ENCODE measurements at regions not wholly inside any gene's neighbourhood (a gene's known extent, or its start where the extent isn't known, plus 50 kb on each side); places are given as distances from the start of the nearest gene placed in this dataset.

DNA sequence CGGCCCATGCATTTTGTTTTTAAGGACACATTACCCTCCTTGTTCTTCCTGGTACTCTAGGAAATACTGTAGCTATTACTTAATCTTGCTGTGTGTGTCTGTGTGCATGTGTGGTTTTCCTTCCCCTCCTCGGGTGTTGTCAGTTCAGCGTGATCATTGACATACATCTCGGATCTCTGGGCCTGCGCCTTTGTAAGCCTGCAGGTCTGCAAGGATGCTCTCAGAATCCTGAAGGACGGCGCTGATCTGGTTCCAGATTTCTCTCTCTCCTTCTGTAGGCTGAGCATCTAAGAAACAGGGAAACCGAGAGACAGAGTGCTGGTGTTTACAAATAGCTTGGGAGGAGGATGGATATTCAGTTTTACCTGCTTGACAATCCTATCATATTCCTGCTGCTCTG lies 100.2 kb downstream of the CYRIA start:
- no peak for DNase-seq (ENCODE audit: low read depth)

- no peak for DNase-seq (ENCODE audit: low read depth)
Measured at GRCh38 chr2:16561676-16562075, 104.0 kb downstream of the CYRIA start.

GRCh38 chr2:16561251-16561650 lies 104.4 kb downstream of the CYRIA start:
- DNase-seq (ENCODE audit: low read depth), result no peak

- DNase-seq (ENCODE audit: low read depth), result no peak
Measured at GRCh38 chr2:16559278-16560067, 106.2 kb downstream of the CYRIA start.

DNA sequence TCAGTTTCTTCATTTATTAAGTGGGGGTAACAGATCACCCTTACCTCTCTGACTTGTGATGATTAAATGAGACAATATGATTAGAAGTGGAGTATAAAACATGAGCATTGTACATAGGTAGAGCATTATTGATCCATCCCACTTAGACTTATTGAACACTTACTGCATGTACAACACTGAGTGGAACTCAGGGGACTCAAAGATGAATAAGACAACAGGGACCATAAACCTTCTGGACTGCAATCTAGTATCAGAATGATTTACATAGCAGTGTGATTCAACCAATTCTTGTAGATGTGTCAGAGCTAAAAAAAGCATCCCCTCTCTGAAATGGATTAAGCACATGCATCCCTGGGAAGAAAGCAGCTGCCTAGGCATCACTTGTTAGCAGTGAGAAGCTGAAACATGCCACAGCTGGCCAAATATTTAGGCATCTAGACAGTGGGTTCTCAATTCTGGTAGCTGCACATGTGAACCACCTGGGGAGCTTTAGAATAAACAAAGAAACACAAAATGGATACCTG lies 111.5 kb downstream of the CYRIA start:
- no peak for DNase-seq (ENCODE audit: low read depth)

GRCh38 chr2:16553226-16553625 lies 112.4 kb downstream of the CYRIA start:
- peak; percentile 20 for DNase-seq (ENCODE audit: low read depth)

- DNase-seq (ENCODE audit: low read depth), result no peak
Measured at GRCh38 chr2:16552202-16552601, 113.4 kb downstream of the CYRIA start.

- no peak for DNase-seq (ENCODE audit: low read depth)
Measured at GRCh38 chr2:16548036-16548435, 117.6 kb downstream of the CYRIA start.

- peak; percentile 36 for DNase-seq (ENCODE audit: low read depth)
Measured at GRCh38 chr2:16546128-16546754, 119.4 kb downstream of the CYRIA start.

DNA sequence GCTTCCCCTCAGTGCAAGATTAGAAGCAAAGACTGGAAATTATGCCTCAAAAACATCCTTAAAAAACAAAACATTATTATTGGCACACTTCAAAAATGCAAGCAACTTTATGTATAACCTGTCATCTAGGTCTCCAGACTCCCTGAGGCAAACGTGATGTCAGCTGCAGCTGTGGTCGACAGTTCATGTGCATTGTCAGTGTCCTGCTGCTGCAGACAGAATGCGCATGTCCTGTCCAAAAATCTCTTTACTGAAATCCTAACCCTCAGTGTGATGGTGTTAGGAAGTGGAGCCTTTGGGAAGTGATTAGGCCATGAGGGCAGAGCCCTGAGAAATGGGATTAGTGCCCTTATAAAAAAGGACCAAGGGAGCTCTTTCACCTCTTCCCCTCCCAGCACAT lies 126.9 kb downstream of the CYRIA start:
- DNase-seq (ENCODE audit: low read depth), result no peak

DNA sequence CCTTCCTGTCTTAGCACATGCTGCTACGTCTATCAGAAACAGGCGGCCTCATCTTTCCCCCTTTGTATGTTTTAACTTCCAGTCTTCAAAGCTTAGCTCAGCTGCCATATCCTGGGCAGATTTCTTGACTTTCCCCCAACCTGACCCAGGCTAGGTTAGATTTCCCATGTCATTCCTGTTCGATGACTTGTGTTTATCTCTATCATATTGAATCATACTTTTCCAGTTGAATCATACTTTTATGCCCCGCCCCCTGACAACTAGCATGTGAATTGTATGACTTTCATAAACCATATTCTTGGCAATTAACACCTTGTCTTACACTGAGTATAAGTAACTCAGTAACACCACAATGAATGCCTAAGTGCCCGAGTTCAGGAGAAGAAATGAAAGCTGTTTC lies 128.3 kb downstream of the CYRIA start:
- DNase-seq (ENCODE audit: low read depth), result peak; percentile 65

DNA sequence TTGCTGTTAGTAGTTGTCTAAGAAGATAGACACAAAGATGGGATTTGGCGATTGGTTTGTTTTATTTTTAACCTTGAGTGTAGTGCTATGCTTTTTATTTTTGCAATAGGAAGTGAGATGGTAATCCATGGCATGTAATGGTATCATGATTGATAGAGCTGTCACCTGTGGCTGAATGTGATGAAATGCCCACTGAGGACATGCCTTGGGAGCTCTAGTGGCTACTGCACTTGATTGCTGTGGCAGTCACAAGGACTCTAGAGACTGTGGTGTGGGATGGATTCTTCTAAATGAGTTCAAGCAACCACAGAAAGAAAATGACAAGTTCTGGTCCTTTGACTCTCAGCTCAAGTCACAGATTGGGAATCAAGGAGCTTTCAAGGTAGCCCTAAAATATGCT lies 139.4 kb downstream of the CYRIA start:
- DNase-seq (ENCODE audit: low read depth), result no peak

GRCh38 chr2:16525265-16525887 lies 140.3 kb downstream of the CYRIA start:
- DNase-seq (ENCODE audit: low read depth), result peak; percentile 55

DNA sequence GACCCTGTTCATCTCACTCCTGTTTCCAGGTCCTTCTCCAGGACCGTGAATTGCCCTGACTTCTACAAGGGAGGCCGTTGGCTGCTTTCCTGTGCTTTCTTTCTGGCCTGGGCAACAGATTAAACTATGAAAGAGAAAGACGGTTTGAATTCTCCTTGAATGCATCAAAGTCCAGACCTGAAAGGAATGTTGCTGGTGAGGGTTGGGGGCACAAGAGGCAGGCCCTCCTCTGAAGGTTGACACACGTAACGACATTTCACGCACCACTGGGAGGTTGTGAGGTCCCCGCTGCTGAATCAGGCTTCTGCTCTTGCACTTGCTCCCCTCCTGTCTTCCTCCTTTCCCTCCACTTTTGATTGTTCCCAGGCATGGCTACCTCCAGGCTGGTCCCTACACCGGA lies 141.9 kb downstream of the CYRIA start:
- no peak for DNase-seq (ENCODE audit: low read depth)

GRCh38 chr2:16522031-16522831 lies 143.4 kb downstream of the CYRIA start:
- DNase-seq (ENCODE audit: low read depth), result no peak

DNA sequence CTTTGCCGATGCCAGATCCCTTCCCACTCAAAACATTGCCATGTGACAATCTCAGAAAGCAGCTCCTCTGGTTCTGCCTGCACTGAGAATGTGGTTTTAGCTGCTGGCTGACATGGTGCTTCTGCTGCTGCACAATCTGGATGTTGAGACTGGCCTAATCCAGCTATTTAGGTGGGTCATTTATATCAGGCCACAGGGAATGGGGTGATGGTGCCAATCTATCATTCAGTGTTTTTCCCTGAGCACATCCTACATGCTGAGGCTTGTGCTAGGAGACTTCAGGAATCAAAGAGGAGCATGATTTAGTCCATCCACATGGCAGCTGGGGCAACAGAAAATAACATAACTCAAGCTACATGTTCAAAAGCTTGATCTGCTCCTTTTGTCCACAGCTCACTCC lies 144.7 kb downstream of the CYRIA start:
- DNase-seq (ENCODE audit: low read depth), result no peak

DNA sequence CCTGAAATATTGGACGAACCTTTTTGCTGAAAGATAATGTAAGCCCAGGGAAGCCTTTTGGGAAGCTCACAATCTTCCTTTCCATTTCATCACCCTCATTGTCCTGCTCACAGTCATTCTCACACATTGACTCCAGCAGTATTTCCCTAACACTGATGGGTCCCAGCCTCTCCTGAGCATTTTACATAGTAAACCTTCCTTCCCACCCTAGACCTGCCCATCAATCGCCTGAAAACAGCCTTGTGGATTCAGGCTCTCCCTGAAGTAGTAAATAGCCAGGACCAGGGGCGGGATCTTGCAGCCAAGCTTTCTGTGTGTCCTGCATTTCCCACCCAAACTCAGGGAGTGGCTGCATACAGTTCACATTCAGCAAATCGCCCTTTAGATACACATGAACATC lies 149.9 kb downstream of the CYRIA start:
- no peak for DNase-seq (ENCODE audit: low read depth)

DNA sequence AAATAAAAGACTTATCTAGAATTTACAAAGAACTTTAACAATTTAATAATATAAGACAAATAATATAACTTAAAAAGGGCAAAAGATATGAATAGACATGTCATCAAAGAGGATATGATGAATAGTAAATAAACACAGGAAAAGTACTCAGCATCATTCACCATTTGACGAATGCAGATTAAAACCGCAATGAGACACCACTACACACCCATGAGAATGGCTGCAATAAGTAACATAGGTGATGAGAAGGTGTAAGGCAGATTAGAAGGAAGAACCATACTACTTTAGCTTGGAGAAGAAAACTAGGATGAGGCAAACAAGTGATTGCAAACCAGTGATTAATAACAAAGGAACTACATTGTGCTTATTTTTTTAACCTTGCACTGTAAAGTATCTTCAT lies 152.0 kb downstream of the CYRIA start:
- DNase-seq (ENCODE audit: low read depth), result peak; percentile 80

DNA sequence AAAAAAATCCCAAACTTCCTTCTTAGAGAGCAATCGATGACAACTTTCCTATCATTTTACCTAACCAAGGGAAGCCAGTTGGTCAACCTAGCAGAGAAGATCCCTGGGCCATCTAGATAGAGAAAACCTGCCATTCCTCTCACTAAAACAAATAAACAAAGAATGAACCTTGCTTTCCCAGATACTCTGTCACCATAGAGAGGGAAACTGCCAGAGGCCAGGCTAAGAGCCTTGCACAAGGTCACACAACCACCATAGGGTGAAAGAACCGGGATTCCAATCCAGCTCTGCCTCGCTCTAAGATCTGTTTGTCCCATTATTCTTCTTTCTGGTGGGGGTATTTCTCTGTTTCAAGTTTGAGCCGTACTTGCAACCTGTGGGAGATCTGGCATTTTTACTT lies 154.6 kb downstream of the CYRIA start:
- DNase-seq (ENCODE audit: low read depth), result no peak

DNA sequence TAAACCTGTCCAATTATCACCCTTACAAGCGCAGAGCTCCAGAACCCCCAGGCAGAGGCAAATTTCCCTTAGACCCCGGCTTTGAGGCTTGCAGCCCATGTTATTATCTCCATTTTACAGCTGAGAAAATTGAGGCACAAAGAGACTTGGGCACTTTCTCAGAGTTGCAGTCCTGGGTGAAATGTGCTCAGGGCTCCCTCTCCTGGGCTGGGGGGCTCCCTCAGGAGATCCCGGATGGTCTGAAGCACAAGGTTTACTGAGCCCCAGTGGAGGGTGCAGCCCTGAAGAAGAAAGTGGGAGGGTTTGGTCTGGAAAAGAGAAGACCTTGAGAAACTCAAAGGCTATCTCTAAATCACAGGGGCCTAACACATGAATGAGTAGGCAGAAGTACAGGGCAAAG lies 156.6 kb downstream of the CYRIA start:
- no peak for DNase-seq (ENCODE audit: low read depth)

DNA sequence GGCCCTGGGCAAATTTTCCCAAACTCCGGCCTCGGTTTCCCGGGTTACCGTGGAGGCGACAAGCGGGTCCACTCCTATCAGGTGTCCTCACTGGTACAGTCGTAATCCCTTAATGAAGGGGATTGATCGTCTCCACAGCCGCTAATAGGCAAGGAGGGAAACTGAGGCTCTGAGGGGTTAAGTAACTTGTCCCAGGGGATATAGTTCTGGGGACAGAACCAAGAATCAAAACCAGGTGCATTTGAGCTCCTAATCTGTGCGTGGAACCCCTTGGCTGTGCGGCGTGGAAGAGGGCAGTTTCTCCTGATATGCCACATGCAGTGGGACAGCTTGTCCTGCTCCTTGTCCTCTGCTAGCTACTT lies 157.2 kb downstream of the CYRIA start:
- no peak for DNase-seq (ENCODE audit: low read depth)
